ENCODE measurements at regions not wholly inside any gene's neighbourhood (a gene's known extent, or its start where the extent isn't known, plus 50 kb on each side); places are given as distances from the start of the nearest gene placed in this dataset.

DNA sequence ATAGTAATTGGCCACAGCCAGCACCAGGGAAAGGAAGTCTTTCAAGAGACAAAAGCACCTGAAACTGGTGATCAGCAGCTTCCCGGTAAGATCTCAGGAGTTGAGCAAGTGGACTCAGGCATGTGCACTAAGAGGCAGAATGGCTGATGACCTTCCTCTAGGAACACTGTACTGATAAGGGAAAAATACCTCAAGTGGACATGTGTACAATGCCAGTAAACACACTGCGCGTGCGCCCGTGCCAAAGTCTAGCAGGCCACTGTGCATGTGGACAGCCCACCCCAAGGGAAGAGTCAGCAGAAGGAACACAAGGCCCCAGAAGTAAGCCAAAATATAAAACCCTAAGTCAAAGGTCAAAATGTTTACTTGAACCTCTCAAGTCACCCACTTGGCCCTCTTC, 423.0 kb downstream of the TUSC1 start:
- 100% methylated on average over 1 of the region's 5 CpGs for WGBS (ENCODE audit: insufficient coverage)
- no peaks in the 10 kb centered on the region for H3K4me1 ChIP-seq (ENCODE audit: control extremely low read depth in 1 of 4, control insufficient read depth in 4 of 4, insufficient read depth in 4 of 4, low read length in 3 of 4)
- no peaks in the 10 kb centered on the region for H3K27me3 ChIP-seq (replicated peaks in 2 of 5; ENCODE audit: control insufficient read depth in 4 of 5, insufficient read depth in 5 of 5, low read length in 4 of 5)
- no peaks in the 10 kb centered on the region for H3K9me3 ChIP-seq (ENCODE audit: control extremely low read depth in 1 of 5, control insufficient read depth in 4 of 5, insufficient read depth in 2 of 5, low read depth in 1 of 5, low read length in 4 of 5)
- H3K4me3 ChIP-seq (ENCODE audit: control insufficient read depth in 1 of 7, extremely low read depth in 1 of 7, insufficient read depth in 4 of 7, low read depth in 2 of 7, low read length in 6 of 7), result no peak overlapping the region
- CTCF ChIA-PET, result no interaction called here
- H3K36me3 ChIP-seq (ENCODE audit: control insufficient read depth in 4 of 4, insufficient read depth in 4 of 4, low read length in 3 of 4), result no peaks in the 10 kb centered on the region
- no peak for DNase-seq
- no peak overlapping the region for H3K27ac ChIP-seq (ENCODE audit: insufficient read depth in 1 of 2, low read depth in 1 of 2, low read length in 2 of 2, poor library complexity in 1 of 2, severe bottlenecking in 2 of 2)
- POLR2A ChIA-PET, result no interaction called here

DNA sequence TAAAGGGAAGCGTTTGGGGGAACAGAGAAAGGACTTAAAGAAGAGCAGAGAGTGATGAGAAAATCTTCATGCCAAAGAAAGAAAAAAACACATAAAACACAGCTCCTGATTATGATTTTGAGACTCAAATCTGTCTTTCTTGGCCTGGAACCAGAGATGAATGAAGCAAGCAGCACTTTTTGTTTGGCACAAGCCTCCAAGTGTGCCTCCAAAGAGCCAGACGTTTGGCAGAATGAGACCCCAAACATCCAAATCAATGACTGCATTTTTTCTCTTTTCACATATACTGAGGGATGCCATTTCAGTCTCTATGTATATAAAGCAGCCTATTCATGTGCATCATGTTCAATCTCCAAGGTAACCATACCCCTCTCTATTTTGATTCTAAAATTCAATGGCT, 424.2 kb downstream of the TUSC1 start:
- no peak overlapping the region for H3K27ac ChIP-seq (ENCODE audit: insufficient read depth in 1 of 2, low read depth in 1 of 2, low read length in 2 of 2, poor library complexity in 1 of 2, severe bottlenecking in 2 of 2)
- ChIA-PET POLR2A (no interaction called here), CTCF (no interaction called here)
- H3K27me3 ChIP-seq (replicated peaks in 2 of 5; ENCODE audit: control insufficient read depth in 4 of 5, insufficient read depth in 5 of 5, low read length in 4 of 5), result no peaks in the 10 kb centered on the region
- WGBS (ENCODE audit: insufficient coverage), result no CpG with 5 or more reads among the region's 2 CpGs
- no peaks in the 10 kb centered on the region for H3K4me1 ChIP-seq (ENCODE audit: control extremely low read depth in 1 of 4, control insufficient read depth in 4 of 4, insufficient read depth in 4 of 4, low read length in 3 of 4)
- no peak for DNase-seq
- H3K9me3 ChIP-seq (ENCODE audit: control extremely low read depth in 1 of 5, control insufficient read depth in 4 of 5, insufficient read depth in 2 of 5, low read depth in 1 of 5, low read length in 4 of 5), result no peaks in the 10 kb centered on the region
- H3K4me3 ChIP-seq (ENCODE audit: control insufficient read depth in 1 of 7, extremely low read depth in 1 of 7, insufficient read depth in 4 of 7, low read depth in 2 of 7, low read length in 6 of 7), result no peak overlapping the region
- no peaks in the 10 kb centered on the region for H3K36me3 ChIP-seq (ENCODE audit: control insufficient read depth in 4 of 4, insufficient read depth in 4 of 4, low read length in 3 of 4)

GRCh38 chr9:25241421-25241820, 436.8 kb downstream of the TUSC1 start:
- ChIA-PET POLR2A (no interaction called here), CTCF (no interaction called here)
- Histone ChIP-seq H3K36me3 (ENCODE audit: control insufficient read depth in 4 of 4, insufficient read depth in 4 of 4, low read length in 3 of 4) (no peaks in the 10 kb centered on the region), H3K27me3 (replicated peaks in 2 of 5; ENCODE audit: control insufficient read depth in 4 of 5, insufficient read depth in 5 of 5, low read length in 4 of 5) (no peaks in the 10 kb centered on the region), H3K4me3 (ENCODE audit: control insufficient read depth in 1 of 7, extremely low read depth in 1 of 7, insufficient read depth in 4 of 7, low read depth in 2 of 7, low read length in 6 of 7) (no peak overlapping the region), H3K4me1 (ENCODE audit: control extremely low read depth in 1 of 4, control insufficient read depth in 4 of 4, insufficient read depth in 4 of 4, low read length in 3 of 4) (no peaks in the 10 kb centered on the region), H3K9me3 (ENCODE audit: control extremely low read depth in 1 of 5, control insufficient read depth in 4 of 5, insufficient read depth in 2 of 5, low read depth in 1 of 5, low read length in 4 of 5) (no peaks in the 10 kb centered on the region), H3K27ac (ENCODE audit: insufficient read depth in 1 of 2, low read depth in 1 of 2, low read length in 2 of 2, poor library complexity in 1 of 2, severe bottlenecking in 2 of 2) (no peak overlapping the region)
- DNase-seq, result no peak
- WGBS (ENCODE audit: insufficient coverage), result no CpG with 5 or more reads among the region's 3 CpGs

DNA sequence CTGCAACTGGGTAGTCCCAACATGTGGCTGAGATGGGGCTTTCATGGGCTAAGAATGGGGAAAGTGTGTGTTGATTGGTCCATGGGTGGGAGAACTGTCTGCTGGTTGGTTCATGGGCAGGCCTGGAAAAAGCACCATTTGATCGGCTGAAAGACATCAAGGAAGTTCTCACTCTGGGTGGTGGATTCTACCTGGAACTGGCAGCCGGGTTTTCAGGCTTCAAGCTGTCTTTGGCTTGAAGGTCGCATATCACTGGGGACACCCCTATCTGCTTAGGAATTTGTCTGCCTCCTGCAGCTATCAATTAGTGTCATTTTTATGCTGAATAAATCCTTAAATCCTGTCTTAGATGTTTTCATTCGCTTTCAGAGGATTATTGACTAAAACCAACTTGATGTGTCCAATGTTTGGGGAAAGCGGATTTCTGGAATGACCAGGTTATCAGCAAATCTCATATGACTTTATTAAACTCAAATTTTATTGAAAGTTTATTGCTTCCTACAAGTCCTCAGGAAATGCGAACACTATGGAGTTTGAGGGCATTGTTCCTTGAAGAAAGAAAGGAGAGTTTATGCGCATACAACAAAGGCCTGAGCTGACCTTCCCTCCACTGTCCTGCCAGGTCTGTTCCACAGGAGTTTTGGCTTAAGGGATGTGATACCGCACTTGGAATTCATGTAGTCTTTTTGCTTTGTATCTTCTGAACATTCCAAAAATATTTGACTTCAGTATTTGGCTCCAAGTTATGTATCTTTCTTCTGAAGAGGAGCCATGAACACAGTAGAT, 451.1 kb downstream of the TUSC1 start:
- CTCF ChIA-PET, result no interaction called here
- WGBS (ENCODE audit: insufficient coverage), result 95% methylated on average over 8 of the region's 8 CpGs
- Histone ChIP-seq H3K27ac (ENCODE audit: insufficient read depth in 1 of 2, low read depth in 1 of 2, low read length in 2 of 2, poor library complexity in 1 of 2, severe bottlenecking in 2 of 2) (no peak overlapping the region), H3K9me3 (ENCODE audit: control extremely low read depth in 1 of 5, control insufficient read depth in 4 of 5, insufficient read depth in 2 of 5, low read depth in 1 of 5, low read length in 4 of 5) (no peaks in the 10 kb centered on the region), H3K27me3 (replicated peaks in 2 of 5; ENCODE audit: control insufficient read depth in 4 of 5, insufficient read depth in 5 of 5, low read length in 4 of 5) (no peaks in the 10 kb centered on the region), H3K36me3 (ENCODE audit: control insufficient read depth in 4 of 4, insufficient read depth in 4 of 4, low read length in 3 of 4) (no peaks in the 10 kb centered on the region), H3K4me1 (ENCODE audit: control extremely low read depth in 1 of 4, control insufficient read depth in 4 of 4, insufficient read depth in 4 of 4, low read length in 3 of 4) (no peaks in the 10 kb centered on the region), H3K4me3 (ENCODE audit: control insufficient read depth in 1 of 7, extremely low read depth in 1 of 7, insufficient read depth in 4 of 7, low read depth in 2 of 7, low read length in 6 of 7) (no peak overlapping the region)
- POLR2A ChIA-PET, result no interaction called here
- DNase-seq, result no peak

GRCh38 chr9:25225938-25226760, 452.1 kb downstream of the TUSC1 start:
- CTCF ChIA-PET, result no interaction called here
- Histone ChIP-seq H3K9me3 (ENCODE audit: control extremely low read depth in 1 of 5, control insufficient read depth in 4 of 5, insufficient read depth in 2 of 5, low read depth in 1 of 5, low read length in 4 of 5) (no peaks in the 10 kb centered on the region), H3K27me3 (replicated peaks in 2 of 5; ENCODE audit: control insufficient read depth in 4 of 5, insufficient read depth in 5 of 5, low read length in 4 of 5) (no peaks in the 10 kb centered on the region), H3K4me1 (ENCODE audit: control extremely low read depth in 1 of 4, control insufficient read depth in 4 of 4, insufficient read depth in 4 of 4, low read length in 3 of 4) (no peaks in the 10 kb centered on the region), H3K27ac (ENCODE audit: insufficient read depth in 1 of 2, low read depth in 1 of 2, low read length in 2 of 2, poor library complexity in 1 of 2, severe bottlenecking in 2 of 2) (no peak overlapping the region), H3K36me3 (ENCODE audit: control insufficient read depth in 4 of 4, insufficient read depth in 4 of 4, low read length in 3 of 4) (no peaks in the 10 kb centered on the region), H3K4me3 (ENCODE audit: control insufficient read depth in 1 of 7, extremely low read depth in 1 of 7, insufficient read depth in 4 of 7, low read depth in 2 of 7, low read length in 6 of 7) (no peak overlapping the region)
- 91% methylated on average over 16 of the region's 20 CpGs for WGBS (ENCODE audit: insufficient coverage)
- POLR2A ChIA-PET, result no interaction called here
- no peak for DNase-seq

GRCh38 chr9:25224996-25225395, 453.2 kb downstream of the TUSC1 start:
- Histone ChIP-seq H3K27ac (ENCODE audit: insufficient read depth in 1 of 2, low read depth in 1 of 2, low read length in 2 of 2, poor library complexity in 1 of 2, severe bottlenecking in 2 of 2) (no peak overlapping the region), H3K9me3 (ENCODE audit: control extremely low read depth in 1 of 5, control insufficient read depth in 4 of 5, insufficient read depth in 2 of 5, low read depth in 1 of 5, low read length in 4 of 5) (no peaks in the 10 kb centered on the region), H3K4me1 (ENCODE audit: control extremely low read depth in 1 of 4, control insufficient read depth in 4 of 4, insufficient read depth in 4 of 4, low read length in 3 of 4) (no peaks in the 10 kb centered on the region), H3K27me3 (replicated peaks in 2 of 5; ENCODE audit: control insufficient read depth in 4 of 5, insufficient read depth in 5 of 5, low read length in 4 of 5) (no peaks in the 10 kb centered on the region), H3K4me3 (ENCODE audit: control insufficient read depth in 1 of 7, extremely low read depth in 1 of 7, insufficient read depth in 4 of 7, low read depth in 2 of 7, low read length in 6 of 7) (no peak overlapping the region), H3K36me3 (ENCODE audit: control insufficient read depth in 4 of 4, insufficient read depth in 4 of 4, low read length in 3 of 4) (no peaks in the 10 kb centered on the region)
- ChIA-PET CTCF (no interaction called here), POLR2A (no interaction called here)
- 100% methylated on average over 2 of the region's 2 CpGs for WGBS (ENCODE audit: insufficient coverage)
- no peak for DNase-seq

DNA sequence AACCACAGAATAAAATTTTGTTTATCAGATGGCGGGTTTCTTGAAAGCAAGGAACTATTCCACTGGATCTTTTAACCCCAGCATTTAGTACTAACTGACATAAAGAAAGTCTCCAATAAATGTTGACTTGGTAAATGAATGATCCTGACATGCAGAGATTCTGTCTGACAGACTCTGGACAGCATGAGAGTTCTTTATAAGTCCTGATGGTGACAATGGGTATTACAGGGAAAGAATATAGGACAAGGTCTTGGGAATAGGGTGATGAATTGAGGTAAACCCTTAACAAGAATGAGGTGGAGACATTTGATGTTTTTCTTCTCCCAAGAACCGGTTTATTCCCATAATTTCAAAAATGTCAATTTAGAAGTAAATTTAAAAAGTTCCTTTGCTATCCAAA, 453.9 kb downstream of the TUSC1 start:
- CTCF ChIA-PET, result no interaction called here
- no CpG with 5 or more reads among the region's 2 CpGs for WGBS (ENCODE audit: insufficient coverage)
- DNase-seq, result no peak
- Histone ChIP-seq H3K27ac (ENCODE audit: insufficient read depth in 1 of 2, low read depth in 1 of 2, low read length in 2 of 2, poor library complexity in 1 of 2, severe bottlenecking in 2 of 2) (no peak overlapping the region), H3K4me3 (ENCODE audit: control insufficient read depth in 1 of 7, extremely low read depth in 1 of 7, insufficient read depth in 4 of 7, low read depth in 2 of 7, low read length in 6 of 7) (no peak overlapping the region), H3K9me3 (ENCODE audit: control extremely low read depth in 1 of 5, control insufficient read depth in 4 of 5, insufficient read depth in 2 of 5, low read depth in 1 of 5, low read length in 4 of 5) (no peaks in the 10 kb centered on the region), H3K4me1 (ENCODE audit: control extremely low read depth in 1 of 4, control insufficient read depth in 4 of 4, insufficient read depth in 4 of 4, low read length in 3 of 4) (no peaks in the 10 kb centered on the region), H3K27me3 (replicated peaks in 2 of 5; ENCODE audit: control insufficient read depth in 4 of 5, insufficient read depth in 5 of 5, low read length in 4 of 5) (no peaks in the 10 kb centered on the region), H3K36me3 (ENCODE audit: control insufficient read depth in 4 of 4, insufficient read depth in 4 of 4, low read length in 3 of 4) (no peaks in the 10 kb centered on the region)
- POLR2A ChIA-PET, result no interaction called here

All from common myeloid progenitor, CD34-positive (primary cell).